Neuronal stem cell (in vitro differentiated cells): ENCODE measurements at regions not wholly inside any gene's neighbourhood (a gene's known extent, or its start where the extent isn't known, plus 50 kb on each side); places are given as distances from the start of the nearest gene placed in this dataset.
A peak's percentile ranks its signal among the peaks of the same experiment; 100 is the strongest.

Experiments
- DNase-seq: peaks from one replicate; pipeline ENCODE4 v3.0.0-alpha.2; 2013; ENCODE audit warnings: low spot score
- H2AFZ ChIP-seq: one replicate; pipeline ENCODE4 v1.6.1; 2013; ENCODE audit warnings: mild to moderate bottlenecking, low read length, inconsistent platforms
- H2AK5ac ChIP-seq: 2 replicates; pipeline ENCODE4 v1.6.1; 2013; ENCODE audit warnings: low read depth, mild to moderate bottlenecking, inconsistent platforms, low read length, moderate library complexity, mixed read lengths
- H2BK120ac ChIP-seq: 2 replicates; pipeline ENCODE4 v1.6.1; 2013; ENCODE audit warnings: low read depth, mild to moderate bottlenecking, inconsistent platforms, low read length, moderate library complexity, mixed read lengths
- H2BK12ac ChIP-seq: one replicate; pipeline ENCODE4 v1.6.1; 2013; ENCODE audit warnings: low read length, inconsistent platforms
- H2BK15ac ChIP-seq: 2 replicates; pipeline ENCODE4 v1.6.1; 2013; ENCODE audit warnings: mild to moderate bottlenecking, low read length, inconsistent platforms, mixed read lengths
- H2BK5ac ChIP-seq: one replicate; pipeline ENCODE4 v1.6.1; 2013; ENCODE audit warnings: inconsistent platforms, mild to moderate bottlenecking, low read length, moderate library complexity
- H3K14ac ChIP-seq: one replicate; pipeline ENCODE4 v1.6.1; 2013; ENCODE audit warnings: low read length, inconsistent platforms
- H3K18ac ChIP-seq: 2 replicates; pipeline ENCODE4 v1.6.1; 2013; ENCODE audit warnings: low read length, inconsistent platforms
- H3K23ac ChIP-seq: 2 replicates; pipeline ENCODE4 v1.6.1; 2013; ENCODE audit warnings: low read depth, mild to moderate bottlenecking, mixed read lengths, low read length, inconsistent platforms; ENCODE audit not compliant: poor library complexity
- H3K27ac ChIP-seq: replicated peaks from 3 replicates; pipeline ENCODE4 v1.5.1; 2013; ENCODE audit warnings: low read length, inconsistent platforms
- H3K27me3 ChIP-seq, 3 experiments: 2 replicates each; pipeline ENCODE4 v1.6.1; 2013; ENCODE audit warnings: low read length in 3 of 3, mild to moderate bottlenecking in 2 of 3, inconsistent platforms in 1 of 3, low read depth in 1 of 3, mixed read lengths in 1 of 3, moderate library complexity in 1 of 3; ENCODE audit not compliant: control insufficient read depth in 3 of 3, insufficient read depth in 3 of 3
- H3K36me3 ChIP-seq, 2 donors: replicated peaks in 1 of 2; 2 replicates each; pipeline ENCODE4 v1.6.1; 2013; ENCODE audit warnings: low read length in 2 of 2; ENCODE audit not compliant: control insufficient read depth in 2 of 2, insufficient read depth in 2 of 2
- H3K4ac ChIP-seq: 2 replicates; pipeline ENCODE4 v1.6.1; 2013; ENCODE audit warnings: inconsistent platforms, mild to moderate bottlenecking, low read length, moderate library complexity
- H3K4me1 ChIP-seq, 2 donors: 1 replicate in 1 of 2; 2 replicates in 1 of 2; pipeline ENCODE4 v1.6.1; 2013; ENCODE audit warnings: low read length in 2 of 2, low read depth in 1 of 2; ENCODE audit not compliant: control insufficient read depth in 2 of 2, insufficient read depth in 1 of 2
- H3K4me2 ChIP-seq: one replicate; pipeline ENCODE4 v1.6.1; 2013; ENCODE audit warnings: mild to moderate bottlenecking, low read length, inconsistent platforms; ENCODE audit not compliant: insufficient read depth, poor library complexity, severe bottlenecking
- H3K4me3 ChIP-seq, 2 donors: 2 replicates each; pipeline ENCODE4 v1.5.1; 2013; ENCODE audit warnings: low read length in 2 of 2, mild to moderate bottlenecking in 2 of 2, inconsistent platforms in 1 of 2, moderate library complexity in 1 of 2
- H3K79me1 ChIP-seq: one replicate; pipeline ENCODE4 v1.6.1; 2013; ENCODE audit warnings: low read depth, mild to moderate bottlenecking, inconsistent platforms, low read length, moderate library complexity
- H3K9ac ChIP-seq: one replicate; pipeline ENCODE4 v1.6.1; 2013; ENCODE audit warnings: mild to moderate bottlenecking, low read depth, low read length, inconsistent platforms; ENCODE audit not compliant: poor library complexity
- H3K9me3 ChIP-seq, 2 donors: replicated peaks in 1 of 2; 2 replicates each; pipeline versions ENCODE3 to v1.6.1; 2013; ENCODE audit warnings: low read length in 2 of 2, mild to moderate bottlenecking in 2 of 2, inconsistent platforms in 1 of 2, low read depth in 1 of 2, mixed read lengths in 1 of 2, moderate library complexity in 1 of 2; ENCODE audit not compliant: control insufficient read depth in 2 of 2, insufficient read depth in 1 of 2
- H4K8ac ChIP-seq: one replicate; pipeline ENCODE4 v1.6.1; 2013; ENCODE audit warnings: low read depth, mild to moderate bottlenecking, inconsistent platforms, low read length, moderate library complexity
- H4K91ac ChIP-seq: one replicate; pipeline ENCODE4 v1.6.1; 2013; ENCODE audit warnings: low read length, low read depth, mild to moderate bottlenecking, inconsistent platforms; ENCODE audit not compliant: poor library complexity
- WGBS, 2 donors: extraction: QIAGEN DNeasy Blood & Tissue Kit; methylation state at CpG; one replicate each; pipeline ENCODE4 v1.1.7; 2013; ENCODE audit warnings: missing lambda C conversion rate in 2 of 2, mixed read lengths in 1 of 2; ENCODE audit not compliant: insufficient read length in 2 of 2, insufficient replicate concordance in 1 of 2; ENCODE audit errors: extremely low coverage in 2 of 2; 5-methylcytosine and 5-hydroxymethylcytosine counted together

- Histone ChIP-seq H3K27ac (no peak overlapping the region), H2AK5ac (no peak overlapping the region), H2BK12ac (no peak overlapping the region), H2BK120ac (no peak overlapping the region), H3K4me3 (no peak overlapping the region), H3K36me3 (no peaks in the 10 kb centered on the region), H3K23ac (no peak overlapping the region), H2AFZ (no peak overlapping the region), H3K18ac (no peak overlapping the region), H3K4me1 (peaks cover 0 to 4% of the 10 kb centered on the region in 2 donors), H3K27me3 (no peaks in the 10 kb centered on the region), H2BK5ac (no peak overlapping the region), H3K9me3 (no peaks in the 10 kb centered on the region), H4K8ac (no peak overlapping the region), H4K91ac (no peak overlapping the region), H3K9ac (no peak overlapping the region), H3K79me1 (no peaks in the 10 kb centered on the region), H3K14ac (no peak overlapping the region), H3K4me2 (no peak overlapping the region), H2BK15ac (no peak overlapping the region), H3K4ac (no peak overlapping the region)
- no peak for DNase-seq
- WGBS, 2 donors = no CpG with 5 or more reads among the region's 1 CpG
Measured at GRCh38 chr18:55651236-55651635, 63.2 kb upstream of the TCF4 start.

GRCh38 chr18:55650363-55650870 is 62.4 kb upstream of the TCF4 start:
- Histone ChIP-seq H3K4me2 (no peak overlapping the region), H4K91ac (no peak overlapping the region), H2BK12ac (no peak overlapping the region), H2BK5ac (no peak overlapping the region), H2BK15ac (no peak overlapping the region), H3K27ac (no peak overlapping the region), H3K9me3 (no peaks in the 10 kb centered on the region), H3K4me1 (peaks cover 0 to 4% of the 10 kb centered on the region in 2 donors), H4K8ac (no peak overlapping the region), H3K79me1 (no peaks in the 10 kb centered on the region), H3K4ac (no peak overlapping the region), H3K27me3 (no peaks in the 10 kb centered on the region), H2AFZ (peak overlapping the region; percentile 79), H3K9ac (no peak overlapping the region), H3K23ac (no peak overlapping the region), H3K4me3 (no peak overlapping the region), H3K36me3 (no peaks in the 10 kb centered on the region), H2BK120ac (no peak overlapping the region), H3K14ac (no peak overlapping the region), H3K18ac (no peak overlapping the region), H2AK5ac (no peak overlapping the region)
- WGBS, 2 donors = no CpG with 5 or more reads among the region's 4 CpGs
- DNase-seq = no peak

GRCh38 chr18:55647331-55647730 is 59.3 kb upstream of the TCF4 start:
- H3K36me3 ChIP-seq = no peaks in the 10 kb centered on the region
- H3K4ac ChIP-seq = no peak overlapping the region
- H3K14ac ChIP-seq = no peak overlapping the region
- no peak overlapping the region for H2BK120ac ChIP-seq
- no peak overlapping the region for H2AFZ ChIP-seq
- H3K79me1 ChIP-seq = no peaks in the 10 kb centered on the region
- H3K18ac ChIP-seq = no peak overlapping the region
- DNase-seq = no peak
- no peak overlapping the region for H3K4me3 ChIP-seq
- H3K27me3 ChIP-seq = no peaks in the 10 kb centered on the region
- peaks cover 0 to 4% of the 10 kb centered on the region in 2 donors for H3K4me1 ChIP-seq
- WGBS, 2 donors = no CpG with 5 or more reads among the region's 4 CpGs
- H3K4me2 ChIP-seq = no peak overlapping the region
- no peak overlapping the region for H3K27ac ChIP-seq
- H2BK5ac ChIP-seq = no peak overlapping the region
- H2BK15ac ChIP-seq = no peak overlapping the region
- no peak overlapping the region for H2BK12ac ChIP-seq
- no peak overlapping the region for H3K9ac ChIP-seq
- H2AK5ac ChIP-seq = no peak overlapping the region
- no peak overlapping the region for H3K23ac ChIP-seq
- peaks cover 0 to 6% of the 10 kb centered on the region in 2 donors for H3K9me3 ChIP-seq
- no peak overlapping the region for H4K8ac ChIP-seq
- no peak overlapping the region for H4K91ac ChIP-seq

- Histone ChIP-seq H3K27ac (no peak overlapping the region), H2BK12ac (no peak overlapping the region), H2AFZ (no peak overlapping the region), H3K79me1 (no peaks in the 10 kb centered on the region), H3K23ac (no peak overlapping the region), H3K27me3 (no peaks in the 10 kb centered on the region), H2BK120ac (no peak overlapping the region), H3K9ac (no peak overlapping the region), H3K9me3 (peaks cover 0 to 6% of the 10 kb centered on the region in 2 donors), H3K36me3 (no peaks in the 10 kb centered on the region), H2AK5ac (no peak overlapping the region), H3K4me1 (no peaks in the 10 kb centered on the region), H4K91ac (no peak overlapping the region), H3K14ac (no peak overlapping the region), H3K18ac (no peak overlapping the region), H4K8ac (no peak overlapping the region), H2BK15ac (no peak overlapping the region), H3K4me2 (no peak overlapping the region), H2BK5ac (no peak overlapping the region), H3K4me3 (no peak overlapping the region), H3K4ac (no peak overlapping the region)
- no CpG with 5 or more reads among the region's 2 CpGs for WGBS, 2 donors
- DNase-seq = no peak
Measured at GRCh38 chr18:55642191-55642590, 54.2 kb upstream of the TCF4 start.
